HFF-Myc (cell line): ENCODE measurements at regions not wholly inside any gene's neighbourhood (a gene's known extent, or its start where the extent isn't known, plus 50 kb on each side); places are given as distances from the start of the nearest gene placed in this dataset.

ENCODE experiments used
- DNase-seq: peaks from one replicate; pipeline ENCODE4 v3.0.0-alpha.2; 2011; ENCODE audit warnings: low read depth; ENCODE audit errors: extremely low read depth
- H3K4me3 ChIP-seq: replicated peaks from 2 replicates; pipeline ENCODE4 v1.5.1; 2011; ENCODE audit warnings: low read depth, mild to moderate bottlenecking, control low read depth, low read length
- TF ChIP-seq, protein P1 (sequence below): IDR thresholded peaks from 2 replicates; pipeline ENCODE4 v1.5.1; 2012; ENCODE audit warnings: mild to moderate bottlenecking, low read depth, low read length, control low read depth; ENCODE audit errors: missing control alignments

GRCh38 chr1:59110271-59110670 lies 186.6 kb upstream of the FGGY start:
- H3K4me3 ChIP-seq, result no peak overlapping the region
- no peak for DNase-seq
- TF ChIP-seq, protein P1, sequence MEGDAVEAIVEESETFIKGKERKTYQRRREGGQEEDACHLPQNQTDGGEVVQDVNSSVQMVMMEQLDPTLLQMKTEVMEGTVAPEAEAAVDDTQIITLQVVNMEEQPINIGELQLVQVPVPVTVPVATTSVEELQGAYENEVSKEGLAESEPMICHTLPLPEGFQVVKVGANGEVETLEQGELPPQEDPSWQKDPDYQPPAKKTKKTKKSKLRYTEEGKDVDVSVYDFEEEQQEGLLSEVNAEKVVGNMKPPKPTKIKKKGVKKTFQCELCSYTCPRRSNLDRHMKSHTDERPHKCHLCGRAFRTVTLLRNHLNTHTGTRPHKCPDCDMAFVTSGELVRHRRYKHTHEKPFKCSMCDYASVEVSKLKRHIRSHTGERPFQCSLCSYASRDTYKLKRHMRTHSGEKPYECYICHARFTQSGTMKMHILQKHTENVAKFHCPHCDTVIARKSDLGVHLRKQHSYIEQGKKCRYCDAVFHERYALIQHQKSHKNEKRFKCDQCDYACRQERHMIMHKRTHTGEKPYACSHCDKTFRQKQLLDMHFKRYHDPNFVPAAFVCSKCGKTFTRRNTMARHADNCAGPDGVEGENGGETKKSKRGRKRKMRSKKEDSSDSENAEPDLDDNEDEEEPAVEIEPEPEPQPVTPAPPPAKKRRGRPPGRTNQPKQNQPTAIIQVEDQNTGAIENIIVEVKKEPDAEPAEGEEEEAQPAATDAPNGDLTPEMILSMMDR, result no peak

GRCh38 chr1:59113876-59114457 lies 182.9 kb upstream of the FGGY start:
- TF ChIP-seq, protein P1, result no peak
- no peak overlapping the region for H3K4me3 ChIP-seq

GRCh38 chr1:59115865-59116264 lies 181.0 kb upstream of the FGGY start:
- no peak overlapping the region for H3K4me3 ChIP-seq
- TF ChIP-seq, protein P1, result no peak
- DNase-seq, result no peak

More at GRCh38 chr1:59113876-59114457, 182.9 kb upstream of the FGGY start:
- DNase-seq, result no peak

DNA sequence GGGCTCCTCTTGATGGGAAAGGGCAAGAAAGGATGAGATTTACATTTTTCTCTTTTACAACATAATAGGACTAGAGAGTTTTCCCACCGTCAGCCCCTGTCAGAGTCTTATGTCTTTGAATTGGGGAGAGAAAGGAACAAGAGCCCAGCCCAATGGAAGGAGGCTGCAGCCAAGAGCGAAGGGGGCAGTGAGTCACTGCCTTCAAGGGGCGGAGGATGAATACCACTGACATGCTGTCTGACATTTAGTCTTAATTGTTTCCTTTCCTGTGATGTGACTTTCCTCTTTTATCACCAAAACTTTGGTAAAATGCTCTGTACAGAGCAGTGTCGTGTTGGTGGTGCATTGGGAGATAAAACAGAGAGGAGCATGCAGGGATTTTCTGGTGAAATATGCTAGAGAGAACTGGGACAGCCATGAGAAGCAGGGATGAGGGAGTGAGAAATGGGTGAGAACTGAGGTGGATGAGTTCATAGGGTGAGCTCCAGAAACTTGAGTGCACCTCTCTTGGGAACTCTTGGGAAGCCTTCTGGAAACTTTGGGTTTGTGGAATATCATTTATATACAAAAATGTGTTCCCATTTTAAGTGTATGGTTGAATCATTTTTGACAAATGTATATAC lies 179.9 kb upstream of the FGGY start:
- DNase-seq, result no peak
- TF ChIP-seq, protein P1, result no peak
- no peak overlapping the region for H3K4me3 ChIP-seq

GRCh38 chr1:59122527-59122926 lies 174.4 kb upstream of the FGGY start:
- H3K4me3 ChIP-seq, result no peak overlapping the region
- no peak for DNase-seq
- TF ChIP-seq, protein P1, result no peak

- no peak overlapping the region for H3K4me3 ChIP-seq
- TF ChIP-seq, protein P1, result no peak
- DNase-seq, result no peak
These were observed 173.7 kb upstream of the FGGY start for GRCh38 chr1:59123081-59123681.

DNA sequence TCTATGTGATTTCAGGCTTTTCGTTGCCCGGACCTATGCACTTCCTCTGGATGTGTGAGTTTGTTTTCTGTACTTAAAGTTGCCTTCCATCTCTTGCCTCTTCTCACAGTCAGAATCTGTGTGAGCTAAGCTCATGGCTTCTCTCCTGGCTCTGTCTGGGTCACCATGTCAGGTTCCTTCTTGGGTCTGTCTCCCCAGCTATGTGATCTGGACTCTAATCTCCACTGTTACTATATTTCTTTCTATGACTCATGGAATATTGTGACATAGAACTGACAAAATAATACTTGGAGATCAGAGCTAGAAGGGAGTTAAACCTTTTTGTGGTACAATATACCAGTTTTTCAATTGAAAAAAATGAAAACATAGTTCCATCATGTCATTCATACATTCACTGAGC lies 172.7 kb upstream of the FGGY start:
- DNase-seq, result no peak
- no peak overlapping the region for H3K4me3 ChIP-seq
- TF ChIP-seq, protein P1, result no peak
